ENCODE measurements at regions not wholly inside any gene's neighbourhood (a gene's known extent, or its start where the extent isn't known, plus 50 kb on each side); places are given as distances from the start of the nearest gene placed in this dataset.

- DNase-seq = no peak
Measured at GRCh38 chr2:18423636-18424035, 136.8 kb downstream of the RDH14 start.

- DNase-seq = no peak
Measured at GRCh38 chr2:18422432-18423165, 137.9 kb downstream of the RDH14 start.

- DNase-seq = peak; percentile 52
Measured at GRCh38 chr2:18413676-18414396, 146.6 kb downstream of the RDH14 start.

GRCh38 chr2:18412980-18413675 lies 147.3 kb downstream of the RDH14 start:
- DNase-seq = peak; percentile 9

GRCh38 chr2:18411626-18412025 lies 148.8 kb downstream of the RDH14 start:
- no peak for DNase-seq

- no peak for DNase-seq
Measured at GRCh38 chr2:18410543-18410942, 149.9 kb downstream of the RDH14 start.

DNA sequence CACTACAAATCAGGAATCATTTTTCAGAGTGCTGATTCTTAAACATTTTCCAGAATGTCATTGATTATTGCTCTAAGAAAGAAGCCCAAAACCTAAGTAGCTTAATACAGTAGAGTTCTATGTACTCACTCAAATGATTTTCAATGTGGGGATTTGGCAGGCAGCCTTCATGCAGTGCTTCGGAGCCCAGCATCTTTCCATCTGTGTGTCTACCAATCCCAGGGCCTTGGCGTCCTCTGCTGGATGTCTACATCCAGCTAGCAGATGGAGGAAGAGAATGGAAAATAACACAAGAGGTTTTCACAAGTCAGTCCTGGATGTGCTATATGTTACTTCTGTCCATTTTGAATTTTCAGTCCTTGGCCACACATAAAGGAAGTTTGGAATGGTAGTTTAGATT lies 151.8 kb downstream of the RDH14 start:
- no peak for DNase-seq

DNA sequence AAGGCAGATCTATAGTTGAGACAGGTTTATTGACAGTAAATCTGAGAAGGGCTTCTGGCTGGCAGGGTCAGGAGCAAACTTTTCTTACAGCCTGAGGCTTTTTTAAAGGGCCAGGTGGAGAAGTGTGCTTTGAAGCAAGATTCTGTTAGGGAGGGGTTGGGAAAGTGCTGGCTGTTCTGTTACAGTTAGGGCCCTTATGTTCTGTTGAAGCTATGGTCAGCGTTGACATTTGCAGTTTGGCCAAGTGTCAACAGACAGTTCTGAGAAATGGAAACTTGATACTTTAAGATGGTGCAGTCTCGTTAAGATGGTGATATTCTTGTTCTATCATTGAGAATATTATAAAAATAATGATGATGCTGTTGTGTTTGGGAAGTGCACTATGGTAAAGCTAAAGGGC lies 154.2 kb downstream of the RDH14 start:
- no peak for DNase-seq

DNA sequence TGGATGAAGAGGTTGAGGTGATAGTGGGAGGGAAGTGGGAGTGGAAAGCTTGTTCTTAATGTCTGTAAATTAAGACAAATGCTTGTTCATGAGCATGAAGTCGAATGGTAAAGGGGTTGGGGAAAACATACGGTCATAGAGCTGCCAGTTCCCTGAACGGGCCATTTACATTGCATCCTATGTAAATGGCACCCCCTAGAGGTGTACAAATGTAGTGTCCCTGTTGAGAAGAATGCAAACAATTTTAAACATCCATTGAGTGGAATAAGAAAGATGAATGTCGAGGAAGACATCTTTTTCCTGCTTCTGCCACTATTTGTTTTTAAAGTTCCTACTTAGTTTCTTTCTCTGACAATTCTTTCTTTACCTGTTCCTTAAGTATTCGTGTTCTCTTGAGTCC lies 155.7 kb downstream of the RDH14 start:
- no peak for DNase-seq

GRCh38 chr2:18403921-18404522 lies 156.4 kb downstream of the RDH14 start:
- no peak for DNase-seq

- no peak for DNase-seq
Measured at GRCh38 chr2:18402831-18403230, 157.6 kb downstream of the RDH14 start.

DNA sequence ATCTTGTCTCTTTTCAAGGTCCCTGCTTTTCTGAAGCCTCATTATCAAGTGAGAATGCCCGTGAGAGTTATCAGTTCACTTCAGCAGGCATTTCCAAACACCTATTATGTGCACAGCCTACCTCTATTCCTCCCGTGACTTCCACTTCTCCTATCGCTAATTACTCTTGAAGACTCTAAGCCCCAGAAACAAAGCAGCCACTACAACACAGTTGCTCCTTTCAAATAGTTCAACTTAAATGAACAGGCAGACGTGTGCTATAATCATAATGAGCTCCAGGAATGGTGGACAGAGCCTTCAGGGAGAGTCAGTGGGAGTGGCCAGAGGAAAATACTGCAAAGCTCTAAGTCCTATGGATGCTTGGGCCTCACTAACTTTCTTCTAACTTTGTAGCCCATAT lies 159.0 kb downstream of the RDH14 start:
- no peak for DNase-seq

GRCh38 chr2:18399601-18400000 lies 160.9 kb downstream of the RDH14 start:
- no peak for DNase-seq

DNA sequence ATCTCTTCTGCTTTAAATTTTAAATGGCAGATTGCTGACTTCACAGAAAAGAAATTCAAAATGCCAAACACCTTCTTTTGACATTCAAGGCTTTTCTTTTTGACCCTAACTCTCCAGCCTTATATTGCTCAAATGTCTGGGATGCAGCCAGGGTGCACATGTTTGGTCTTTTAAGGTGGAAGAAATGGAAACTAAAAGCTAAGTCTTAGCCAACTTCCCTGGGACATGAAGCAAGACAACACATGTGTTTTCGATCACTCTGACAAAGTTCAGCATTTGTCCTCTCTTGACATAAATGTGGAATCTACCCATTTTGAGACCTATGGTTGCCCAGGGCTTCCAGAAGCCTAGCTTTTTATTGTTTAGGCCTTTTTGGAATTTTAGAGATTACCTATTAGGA lies 161.6 kb downstream of the RDH14 start:
- DNase-seq = no peak

DNA sequence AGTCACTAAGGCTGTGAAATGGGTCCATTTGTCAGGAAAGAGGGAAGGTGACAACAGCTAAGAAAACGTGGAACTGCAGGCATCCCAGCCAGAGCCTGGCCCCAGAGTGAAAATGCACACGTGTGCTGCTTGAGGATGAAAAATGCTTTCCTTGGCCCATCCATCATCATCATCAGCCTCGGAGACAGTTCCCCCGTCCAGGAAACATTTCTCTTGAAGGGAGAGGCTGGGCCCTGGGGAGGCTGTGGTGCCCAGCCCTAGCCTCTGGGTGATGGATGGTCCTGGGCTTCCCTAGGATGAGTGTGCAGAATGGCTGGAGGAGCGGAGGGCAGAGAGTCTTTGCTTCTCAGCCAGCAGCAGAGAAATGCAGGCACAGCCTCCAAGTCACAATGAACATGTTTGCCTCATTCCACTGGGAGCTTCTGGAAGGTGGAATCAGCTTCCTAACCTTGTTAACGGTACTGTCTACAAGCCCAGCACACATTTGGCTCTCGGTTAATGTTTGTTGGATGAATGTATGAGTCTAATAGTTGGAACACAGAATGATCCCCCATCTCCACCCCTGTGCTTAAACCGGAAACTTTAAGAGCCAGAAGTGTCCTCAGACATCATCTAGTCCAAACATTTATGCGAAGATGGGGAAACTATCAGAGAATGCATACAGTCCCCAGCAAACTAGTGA lies 164.0 kb downstream of the RDH14 start:
- no peak for DNase-seq

- DNase-seq = no peak
Measured at GRCh38 chr2:18395555-18395954, 164.9 kb downstream of the RDH14 start.

GRCh38 chr2:18387441-18388206 lies 172.8 kb downstream of the RDH14 start:
- no peak for DNase-seq

DNA sequence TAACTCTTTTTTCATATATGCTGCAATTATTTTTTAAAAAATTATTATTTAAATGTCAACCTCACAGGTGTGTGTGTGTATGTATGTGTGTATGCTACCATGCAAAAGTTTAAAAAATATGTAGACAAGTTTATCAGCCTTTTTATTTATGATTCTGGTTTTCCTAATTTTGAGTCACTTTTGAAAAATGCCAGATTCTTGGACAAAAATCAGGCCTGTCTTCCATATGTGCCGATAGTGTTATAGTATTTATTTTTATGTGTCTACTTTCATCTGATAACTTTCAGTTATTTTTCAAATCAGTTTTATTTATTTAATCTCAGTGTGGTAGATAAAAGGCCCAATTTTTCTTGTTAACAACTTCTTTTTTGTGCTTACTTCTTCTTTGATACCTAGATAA lies 176.2 kb downstream of the RDH14 start:
- DNase-seq = no peak

DNA sequence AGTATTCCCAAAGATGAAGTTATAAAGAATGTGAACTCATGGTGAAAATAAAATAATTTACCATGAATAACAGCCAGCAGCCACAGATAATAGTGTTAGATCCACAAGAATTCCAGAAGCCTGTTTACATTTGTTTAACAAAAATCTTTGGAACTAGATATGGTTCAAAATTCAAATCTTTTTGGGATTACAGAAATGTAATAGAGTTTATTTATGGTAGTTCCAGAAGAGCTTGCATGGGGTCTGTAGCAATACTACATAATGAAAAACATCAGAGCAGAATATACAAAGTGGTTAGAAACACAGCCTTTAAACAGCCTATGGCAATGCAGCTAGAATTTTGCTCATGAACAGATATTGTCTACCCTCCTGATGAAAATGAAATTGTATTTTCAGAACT lies 179.1 kb downstream of the RDH14 start:
- no peak for DNase-seq

DNA sequence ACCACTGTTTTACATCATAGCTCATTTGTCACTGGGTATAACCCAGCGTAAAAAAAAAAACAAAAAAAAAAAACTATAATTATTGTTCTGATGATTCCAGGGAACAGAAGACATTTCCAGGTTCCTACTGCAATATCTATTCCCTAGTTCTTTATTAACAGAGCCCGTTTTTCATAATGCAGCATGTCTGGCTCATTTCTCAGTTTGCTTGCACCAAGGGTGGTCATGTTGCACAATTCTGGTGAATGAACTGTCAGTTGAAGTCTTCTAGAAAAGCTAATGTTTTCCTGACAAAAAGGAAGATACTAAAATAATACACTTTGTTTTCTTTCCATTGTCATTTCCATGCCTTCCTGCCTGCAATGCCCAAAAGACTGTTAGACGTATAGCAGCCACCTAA lies 180.1 kb downstream of the RDH14 start:
- no peak for DNase-seq

DNA sequence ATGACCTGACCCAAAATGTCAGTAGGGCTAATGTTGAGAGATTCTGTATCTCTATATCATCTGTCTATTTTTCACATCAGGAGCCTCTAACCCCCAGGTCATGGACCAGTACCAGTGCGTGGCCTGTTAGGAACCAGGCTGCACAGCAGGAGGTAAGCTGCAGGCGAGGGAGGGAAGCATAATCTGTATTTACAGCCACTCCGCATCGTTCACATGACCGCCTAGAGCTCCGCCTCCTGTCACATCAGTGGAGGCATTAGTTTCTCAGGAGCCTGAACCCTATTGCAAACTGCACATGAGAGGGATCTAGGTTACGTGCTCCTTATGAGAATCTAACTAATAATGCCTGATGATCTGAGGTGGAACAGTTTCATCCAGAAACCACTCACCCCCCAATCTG lies 180.6 kb downstream of the RDH14 start:
- DNase-seq = no peak

- peak; percentile 12 for DNase-seq
Measured at GRCh38 chr2:18378020-18378653, 182.3 kb downstream of the RDH14 start.
